ENCODE measurements at regions not wholly inside any gene's neighbourhood (a gene's known extent, or its start where the extent isn't known, plus 50 kb on each side); places are given as distances from the start of the nearest gene placed in this dataset.

GRCh38 chr6:140070846-140071473, 696.5 kb upstream of the CITED2 start:
- TF ChIP-seq CTCF (IDR thresholded peaks at IDR 0.05) (no peak), POLR2A (IDR thresholded peaks at IDR 0.05) (no peak), POLR2AphosphoS5 (IDR thresholded peaks at IDR 0.05) (no peak), EP300 (IDR thresholded peaks at IDR 0.05) (no peak)
